ENCODE measurements at regions not wholly inside any gene's neighbourhood (a gene's known extent, or its start where the extent isn't known, plus 50 kb on each side); places are given as distances from the start of the nearest gene placed in this dataset.

DNA sequence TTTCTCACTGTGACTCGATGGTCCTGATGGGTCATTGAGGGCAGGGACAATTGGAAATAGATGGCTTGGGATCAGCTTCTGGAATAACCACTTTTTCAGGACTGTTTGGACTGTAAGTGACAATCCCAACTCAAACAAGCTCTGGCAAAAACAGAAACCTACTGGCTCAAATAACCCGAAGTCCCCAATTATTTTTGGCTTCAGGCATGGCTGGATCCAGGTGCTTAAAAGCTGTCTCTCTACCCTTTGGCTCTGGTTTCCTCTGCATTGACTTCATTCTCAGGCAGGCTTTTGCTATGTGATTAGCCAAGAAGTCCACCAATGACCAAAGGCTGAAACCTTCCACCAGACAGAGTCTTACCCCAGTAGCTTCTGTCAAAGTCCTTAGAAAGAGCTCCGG, 92.9 kb upstream of the PRR23E start:
- Histone ChIP-seq H3K4me3 (ENCODE audit: low read depth, low read length) (no peak overlapping the region), H2AFZ (ENCODE audit: low read length, unreplicated experiment) (no peak overlapping the region), H3K79me2 (ENCODE audit: control insufficient read depth, insufficient read depth, low read length, unreplicated experiment) (no peaks in the 10 kb centered on the region), H3K4me1 (ENCODE audit: control insufficient read depth, insufficient read depth, low read length, unreplicated experiment) (no peaks in the 10 kb centered on the region), H3K27me3 (ENCODE audit: insufficient read depth, low read length) (peaks cover 50% of the 10 kb centered on the region), H3K36me3 (ENCODE audit: insufficient read depth, low read length) (no peaks in the 10 kb centered on the region), H3K27ac (ENCODE audit: low read depth, low read length) (no peak overlapping the region)

DNA sequence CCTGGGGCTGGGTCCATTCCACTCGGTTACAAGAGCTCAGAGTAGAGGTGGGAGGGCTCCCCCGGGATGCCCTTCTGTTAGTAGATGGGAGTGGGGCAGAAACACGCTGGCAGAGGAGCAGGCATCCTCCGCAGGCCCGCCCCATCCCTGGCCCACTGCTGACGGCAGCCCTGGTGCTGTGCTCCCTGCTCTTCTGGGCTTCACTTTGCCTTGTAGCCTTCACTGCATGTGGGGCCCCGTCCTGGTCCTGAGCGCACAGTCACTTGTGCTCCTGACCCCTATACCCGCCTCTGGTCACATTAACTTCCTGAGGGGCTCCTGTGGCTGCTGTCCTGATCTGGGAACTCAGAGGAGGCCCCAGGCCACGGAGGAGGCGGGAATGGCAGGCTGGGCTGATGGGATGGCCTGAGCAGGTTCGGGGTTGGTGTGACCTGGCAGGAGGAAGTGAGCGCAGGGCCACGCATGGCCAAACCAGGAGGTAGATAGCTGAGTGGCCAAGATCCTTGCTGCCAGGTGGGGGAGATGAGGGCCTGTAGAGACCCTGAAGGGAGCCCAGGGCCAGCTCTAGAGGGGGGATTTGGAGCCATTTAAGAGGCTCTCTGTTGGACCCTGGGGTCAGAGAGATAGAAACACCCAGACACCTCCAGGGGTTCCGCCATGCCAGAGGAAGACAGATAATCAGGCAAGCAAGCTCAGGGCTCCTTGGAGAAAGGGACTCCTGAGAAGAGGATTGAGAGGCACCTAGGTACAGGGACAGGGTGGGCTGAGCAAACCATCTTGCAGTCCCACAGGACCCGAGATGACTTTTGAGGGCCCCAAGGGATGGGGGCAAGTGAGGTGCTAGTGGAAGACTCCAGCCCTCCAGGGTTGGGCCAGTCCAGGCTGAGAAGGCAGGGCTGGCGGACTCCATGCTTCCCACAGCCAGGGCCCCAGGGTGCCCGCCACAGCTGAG, 92.2 kb upstream of the PRR23E start:
- H3K36me3 ChIP-seq (ENCODE audit: insufficient read depth, low read length): no peaks in the 10 kb centered on the region
- no peak overlapping the region for H3K4me3 ChIP-seq (ENCODE audit: low read depth, low read length)
- no peaks in the 10 kb centered on the region for H3K4me1 ChIP-seq (ENCODE audit: control insufficient read depth, insufficient read depth, low read length, unreplicated experiment)
- H3K27ac ChIP-seq (ENCODE audit: low read depth, low read length): no peak overlapping the region
- H3K79me2 ChIP-seq (ENCODE audit: control insufficient read depth, insufficient read depth, low read length, unreplicated experiment): no peaks in the 10 kb centered on the region
- H3K27me3 ChIP-seq (ENCODE audit: insufficient read depth, low read length): peaks cover 51% of the 10 kb centered on the region
- H2AFZ ChIP-seq (ENCODE audit: low read length, unreplicated experiment): no peak overlapping the region

DNA sequence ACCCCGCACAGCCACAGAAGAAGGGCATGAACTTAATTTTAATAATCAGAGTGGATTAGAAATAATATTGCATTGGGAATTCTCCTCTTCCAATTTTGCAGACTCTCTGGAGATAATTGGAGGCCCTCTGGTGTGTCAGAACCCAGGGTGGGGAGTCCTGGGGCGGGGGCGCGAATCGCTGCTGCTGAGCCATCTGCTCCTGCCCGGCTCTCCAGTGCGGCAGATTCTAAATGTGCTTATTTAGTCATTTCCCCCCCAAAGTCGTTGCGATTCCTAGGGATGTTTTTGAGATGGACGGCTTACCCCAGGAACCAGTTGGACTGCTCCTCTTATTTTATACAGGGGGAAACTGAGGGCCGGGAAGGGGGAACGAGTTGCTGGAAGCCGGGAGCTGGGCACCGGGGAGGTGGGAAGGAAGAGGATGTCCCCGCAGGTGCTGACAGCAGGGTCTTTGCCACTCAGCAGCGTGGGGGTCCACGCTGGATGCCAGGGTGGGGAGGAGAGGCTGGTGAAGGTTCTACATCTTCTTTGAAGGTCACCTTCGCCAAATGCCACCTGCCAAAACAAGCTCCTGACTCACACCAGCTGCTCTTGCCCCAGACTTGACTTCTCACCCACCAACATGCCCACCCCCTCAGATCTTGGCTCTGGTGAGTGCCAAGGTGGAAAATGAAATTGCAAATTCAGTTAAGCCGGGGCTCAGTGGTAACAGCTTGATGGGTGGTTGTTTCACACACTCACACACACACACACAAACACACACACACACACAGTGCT, 91.3 kb upstream of the PRR23E start:
- H3K27ac ChIP-seq (ENCODE audit: low read depth, low read length): no peak overlapping the region
- peaks cover 49% of the 10 kb centered on the region for H3K27me3 ChIP-seq (ENCODE audit: insufficient read depth, low read length)
- no peaks in the 10 kb centered on the region for H3K79me2 ChIP-seq (ENCODE audit: control insufficient read depth, insufficient read depth, low read length, unreplicated experiment)
- no peaks in the 10 kb centered on the region for H3K4me1 ChIP-seq (ENCODE audit: control insufficient read depth, insufficient read depth, low read length, unreplicated experiment)
- no peaks in the 10 kb centered on the region for H3K36me3 ChIP-seq (ENCODE audit: insufficient read depth, low read length)
- H2AFZ ChIP-seq (ENCODE audit: low read length, unreplicated experiment): no peak overlapping the region
- H3K4me3 ChIP-seq (ENCODE audit: low read depth, low read length): no peak overlapping the region

DNA sequence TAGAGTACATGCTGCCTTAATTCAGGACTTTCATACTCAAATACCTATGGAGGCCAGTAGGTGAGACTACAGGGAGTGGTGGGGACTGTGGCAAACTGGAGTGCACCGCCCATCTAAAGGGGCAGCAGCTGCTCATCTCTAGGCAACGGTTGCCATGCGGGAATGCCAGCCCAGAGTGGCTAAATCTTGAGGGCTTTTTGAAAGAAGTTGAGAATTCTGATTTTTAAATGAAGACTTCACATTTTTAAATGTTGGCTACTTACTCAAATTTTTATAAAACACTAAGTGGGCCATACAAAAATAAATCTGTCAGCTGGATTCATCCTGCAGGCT, 90.8 kb upstream of the PRR23E start:
- H3K36me3 ChIP-seq (ENCODE audit: insufficient read depth, low read length): no peaks in the 10 kb centered on the region
- H3K4me3 ChIP-seq (ENCODE audit: low read depth, low read length): no peak overlapping the region
- no peaks in the 10 kb centered on the region for H3K4me1 ChIP-seq (ENCODE audit: control insufficient read depth, insufficient read depth, low read length, unreplicated experiment)
- H3K27me3 ChIP-seq (ENCODE audit: insufficient read depth, low read length): peaks cover 44% of the 10 kb centered on the region
- no peaks in the 10 kb centered on the region for H3K79me2 ChIP-seq (ENCODE audit: control insufficient read depth, insufficient read depth, low read length, unreplicated experiment)
- no peak overlapping the region for H2AFZ ChIP-seq (ENCODE audit: low read length, unreplicated experiment)
- H3K27ac ChIP-seq (ENCODE audit: low read depth, low read length): no peak overlapping the region

DNA sequence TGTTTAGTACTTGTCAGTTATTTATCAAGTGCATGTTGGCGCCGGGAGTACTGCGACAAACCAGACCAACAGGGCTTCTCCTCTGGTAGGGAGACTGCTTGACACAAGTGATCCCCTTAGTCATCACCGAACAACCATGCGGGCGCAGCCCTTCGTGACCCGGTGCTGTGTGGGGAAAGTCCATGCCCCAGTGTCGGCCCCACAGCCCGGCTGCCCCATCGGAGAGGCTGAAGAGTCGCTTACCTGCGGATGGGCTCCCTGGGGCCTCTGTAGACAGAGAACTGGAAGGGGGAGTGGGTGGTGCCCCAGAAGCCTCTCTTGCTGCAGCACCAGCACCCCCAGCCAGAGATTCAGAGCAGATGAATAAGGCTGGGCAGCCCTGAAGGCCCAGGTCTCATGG, 90.3 kb upstream of the PRR23E start:
- H3K4me1 ChIP-seq (ENCODE audit: control insufficient read depth, insufficient read depth, low read length, unreplicated experiment): no peaks in the 10 kb centered on the region
- no peaks in the 10 kb centered on the region for H3K79me2 ChIP-seq (ENCODE audit: control insufficient read depth, insufficient read depth, low read length, unreplicated experiment)
- no peak overlapping the region for H3K27ac ChIP-seq (ENCODE audit: low read depth, low read length)
- H3K4me3 ChIP-seq (ENCODE audit: low read depth, low read length): no peak overlapping the region
- H3K27me3 ChIP-seq (ENCODE audit: insufficient read depth, low read length): peaks cover 46% of the 10 kb centered on the region
- no peaks in the 10 kb centered on the region for H3K36me3 ChIP-seq (ENCODE audit: insufficient read depth, low read length)
- no peak overlapping the region for H2AFZ ChIP-seq (ENCODE audit: low read length, unreplicated experiment)

DNA sequence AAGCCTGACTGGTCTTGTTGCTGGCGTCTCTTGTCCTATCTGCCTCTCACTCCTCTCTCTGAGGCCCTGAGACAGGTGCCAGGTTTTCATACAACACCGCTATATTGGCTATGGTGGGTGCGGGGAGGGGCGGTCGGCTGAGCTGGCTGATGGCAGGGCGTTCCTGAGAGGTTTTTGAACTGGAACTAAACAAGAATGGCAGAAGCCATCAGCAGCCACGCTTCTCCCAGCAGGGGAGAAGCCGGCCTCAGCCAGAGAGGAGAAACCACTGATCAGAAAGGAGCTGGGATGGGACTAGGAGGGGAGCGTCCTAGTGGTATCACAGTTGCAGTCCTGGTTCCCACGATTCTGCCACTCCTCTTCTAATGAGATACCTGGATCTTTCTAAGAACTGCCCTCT, 89.9 kb upstream of the PRR23E start:
- peaks cover 46% of the 10 kb centered on the region for H3K27me3 ChIP-seq (ENCODE audit: insufficient read depth, low read length)
- H3K79me2 ChIP-seq (ENCODE audit: control insufficient read depth, insufficient read depth, low read length, unreplicated experiment): no peaks in the 10 kb centered on the region
- H3K36me3 ChIP-seq (ENCODE audit: insufficient read depth, low read length): no peaks in the 10 kb centered on the region
- H3K27ac ChIP-seq (ENCODE audit: low read depth, low read length): no peak overlapping the region
- no peak overlapping the region for H2AFZ ChIP-seq (ENCODE audit: low read length, unreplicated experiment)
- H3K4me3 ChIP-seq (ENCODE audit: low read depth, low read length): no peak overlapping the region
- no peaks in the 10 kb centered on the region for H3K4me1 ChIP-seq (ENCODE audit: control insufficient read depth, insufficient read depth, low read length, unreplicated experiment)

DNA sequence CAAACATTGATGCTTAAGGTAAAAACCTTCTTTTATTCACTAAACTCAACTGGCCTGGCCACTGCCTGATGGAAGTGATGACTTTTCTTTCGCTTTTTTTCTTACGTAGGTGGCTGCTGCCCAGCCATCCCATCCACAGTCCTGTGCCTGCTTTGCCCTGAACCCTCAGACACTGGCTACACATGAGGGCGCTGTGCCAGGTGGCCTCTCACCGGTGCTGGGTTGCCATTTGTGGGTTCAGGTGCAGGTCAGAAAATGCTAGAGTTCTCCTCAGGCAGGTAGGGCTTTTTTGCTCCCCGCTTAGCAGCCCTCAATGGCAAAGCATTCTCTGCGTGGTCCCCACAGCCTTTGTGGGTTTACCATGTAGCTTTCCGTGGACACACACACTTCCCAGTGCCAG, 88.3 kb upstream of the PRR23E start:
- Histone ChIP-seq H3K4me1 (ENCODE audit: control insufficient read depth, insufficient read depth, low read length, unreplicated experiment) (no peaks in the 10 kb centered on the region), H3K27me3 (ENCODE audit: insufficient read depth, low read length) (peaks cover 44% of the 10 kb centered on the region), H3K27ac (ENCODE audit: low read depth, low read length) (no peak overlapping the region), H3K4me3 (ENCODE audit: low read depth, low read length) (no peak overlapping the region), H2AFZ (ENCODE audit: low read length, unreplicated experiment) (no peak overlapping the region), H3K36me3 (ENCODE audit: insufficient read depth, low read length) (no peaks in the 10 kb centered on the region), H3K79me2 (ENCODE audit: control insufficient read depth, insufficient read depth, low read length, unreplicated experiment) (no peaks in the 10 kb centered on the region)

DNA sequence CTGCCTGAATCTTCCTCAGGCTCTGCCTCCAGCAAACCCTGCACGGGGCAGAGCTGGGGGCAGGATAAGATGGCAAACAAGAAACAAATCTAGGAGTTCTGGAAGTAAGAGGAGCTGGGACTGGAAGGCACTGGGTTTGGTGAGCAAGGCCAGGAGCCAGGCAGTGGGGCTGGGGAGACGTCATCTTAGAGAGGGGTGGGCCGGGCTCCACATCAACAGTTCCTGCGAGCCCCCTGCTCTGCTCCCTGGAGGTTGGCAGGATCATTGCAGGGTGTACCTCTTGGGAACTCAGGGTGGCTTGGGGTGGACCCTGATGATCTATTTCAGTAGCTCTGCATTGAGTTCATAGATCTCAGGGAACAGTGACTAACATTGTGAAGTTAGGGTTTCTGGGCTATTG, 87.3 kb upstream of the PRR23E start:
- Histone ChIP-seq H3K4me3 (ENCODE audit: low read depth, low read length) (no peak overlapping the region), H3K27ac (ENCODE audit: low read depth, low read length) (no peak overlapping the region), H3K4me1 (ENCODE audit: control insufficient read depth, insufficient read depth, low read length, unreplicated experiment) (no peaks in the 10 kb centered on the region), H3K27me3 (ENCODE audit: insufficient read depth, low read length) (peaks cover 44% of the 10 kb centered on the region), H3K36me3 (ENCODE audit: insufficient read depth, low read length) (no peaks in the 10 kb centered on the region), H3K79me2 (ENCODE audit: control insufficient read depth, insufficient read depth, low read length, unreplicated experiment) (no peaks in the 10 kb centered on the region), H2AFZ (ENCODE audit: low read length, unreplicated experiment) (no peak overlapping the region)

DNA sequence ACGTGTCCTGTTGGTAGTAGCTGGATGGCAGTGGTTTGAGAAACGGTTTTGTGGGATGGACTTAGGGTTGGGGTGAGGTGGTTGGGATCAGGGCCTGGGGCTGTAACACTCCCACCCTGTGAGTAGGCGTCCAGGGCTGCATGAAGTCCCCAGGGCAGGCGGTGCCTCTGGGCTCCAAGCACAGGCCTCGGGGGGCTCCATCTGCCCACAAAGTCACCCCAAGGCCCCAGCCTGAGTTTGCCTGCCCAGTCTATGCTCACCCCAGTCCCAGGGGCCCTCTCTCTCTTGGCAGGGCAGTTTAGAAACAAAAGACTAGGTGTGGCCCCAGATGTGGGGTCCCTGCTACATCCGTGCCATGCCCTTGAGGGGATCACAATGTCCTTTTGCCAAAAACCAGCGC, 86.9 kb upstream of the PRR23E start:
- H3K27me3 ChIP-seq (ENCODE audit: insufficient read depth, low read length): peaks cover 44% of the 10 kb centered on the region
- no peak overlapping the region for H3K4me3 ChIP-seq (ENCODE audit: low read depth, low read length)
- H3K36me3 ChIP-seq (ENCODE audit: insufficient read depth, low read length): no peaks in the 10 kb centered on the region
- no peaks in the 10 kb centered on the region for H3K4me1 ChIP-seq (ENCODE audit: control insufficient read depth, insufficient read depth, low read length, unreplicated experiment)
- no peak overlapping the region for H2AFZ ChIP-seq (ENCODE audit: low read length, unreplicated experiment)
- H3K27ac ChIP-seq (ENCODE audit: low read depth, low read length): no peak overlapping the region
- no peaks in the 10 kb centered on the region for H3K79me2 ChIP-seq (ENCODE audit: control insufficient read depth, insufficient read depth, low read length, unreplicated experiment)

DNA sequence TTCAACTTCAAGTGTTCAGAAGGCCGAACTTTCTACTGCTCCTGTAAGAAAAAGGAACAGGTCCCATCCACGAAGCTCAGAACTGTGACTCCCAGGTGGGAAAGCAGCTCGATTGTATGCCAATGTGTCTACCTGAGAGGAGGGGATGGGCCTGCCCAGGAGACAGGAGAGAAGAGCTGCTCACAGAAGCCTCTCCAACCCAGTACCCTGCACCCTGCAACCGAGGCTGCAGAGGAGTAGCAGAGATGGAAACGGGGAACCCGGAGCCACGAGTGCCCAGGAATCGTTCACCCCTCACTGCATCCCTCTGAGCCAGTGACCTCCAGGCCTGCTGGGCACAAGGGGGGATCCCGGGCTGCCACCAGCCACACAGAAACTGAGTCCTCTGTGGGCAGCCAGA, 86.5 kb upstream of the PRR23E start:
- Histone ChIP-seq H3K36me3 (ENCODE audit: insufficient read depth, low read length) (no peaks in the 10 kb centered on the region), H3K4me1 (ENCODE audit: control insufficient read depth, insufficient read depth, low read length, unreplicated experiment) (no peaks in the 10 kb centered on the region), H3K79me2 (ENCODE audit: control insufficient read depth, insufficient read depth, low read length, unreplicated experiment) (no peaks in the 10 kb centered on the region), H3K4me3 (ENCODE audit: low read depth, low read length) (no peak overlapping the region), H2AFZ (ENCODE audit: low read length, unreplicated experiment) (no peak overlapping the region), H3K27ac (ENCODE audit: low read depth, low read length) (no peak overlapping the region), H3K27me3 (ENCODE audit: insufficient read depth, low read length) (peaks cover 44% of the 10 kb centered on the region)

DNA sequence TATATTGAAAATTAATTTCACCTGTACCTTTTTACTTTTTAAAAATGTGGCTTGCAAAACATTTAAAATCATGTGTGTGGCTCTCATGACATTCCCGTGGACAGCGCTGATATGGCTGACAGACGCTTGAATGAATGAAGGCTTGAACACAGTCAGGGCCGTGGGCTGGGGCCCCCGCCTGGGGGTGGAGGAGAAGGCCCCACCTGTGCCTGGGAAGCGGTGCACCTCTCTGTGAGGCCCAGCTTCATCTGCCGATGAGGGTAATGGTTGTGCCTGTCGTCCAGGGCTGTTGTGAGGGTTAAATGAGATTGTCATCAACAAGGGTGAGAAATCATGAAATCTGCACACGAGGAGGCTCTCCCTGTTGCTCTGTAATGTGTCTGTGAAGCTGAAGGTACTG, 85.9 kb upstream of the PRR23E start:
- H3K36me3 ChIP-seq (ENCODE audit: insufficient read depth, low read length): no peaks in the 10 kb centered on the region
- H3K79me2 ChIP-seq (ENCODE audit: control insufficient read depth, insufficient read depth, low read length, unreplicated experiment): no peaks in the 10 kb centered on the region
- H3K4me1 ChIP-seq (ENCODE audit: control insufficient read depth, insufficient read depth, low read length, unreplicated experiment): no peaks in the 10 kb centered on the region
- H3K27me3 ChIP-seq (ENCODE audit: insufficient read depth, low read length): peaks cover 44% of the 10 kb centered on the region
- no peak overlapping the region for H2AFZ ChIP-seq (ENCODE audit: low read length, unreplicated experiment)
- no peak overlapping the region for H3K4me3 ChIP-seq (ENCODE audit: low read depth, low read length)
- no peak overlapping the region for H3K27ac ChIP-seq (ENCODE audit: low read depth, low read length)
